Smooth muscle cell (in vitro differentiated cells): ENCODE measurements at regions not wholly inside any gene's neighbourhood (a gene's known extent, or its start where the extent isn't known, plus 50 kb on each side); places are given as distances from the start of the nearest gene placed in this dataset.
"Not testable (repeated sequence)": the region's sequence is repeated elsewhere in the genome, so short reads cannot be mapped to it uniquely, and the experiment has no call there.

Experiments used
- DNase-seq: peaks from one replicate; lab custom pipeline; 2025; ENCODE audit not compliant: unreplicated experiment; lab: John Stamatoyannopoulos, UW
- H2AFZ ChIP-seq: fragments of 200-600 bp; sonication (generic); 2 replicates; pipeline ENCODE4 v1.6.0; 2016; ENCODE audit warnings: antibody characterized with exemption, low read depth, mild to moderate bottlenecking
- H3F3A ChIP-seq: fragments of 200-600 bp; sonication (generic); 2 replicates; pipeline ENCODE4 v1.6.0; 2017; ENCODE audit warnings: antibody characterized with exemption, low read depth
- H3K27ac ChIP-seq: fragments of 200-600 bp; sonication (generic); 2 replicates; pipeline ENCODE4 v1.5.1; 2016; ENCODE audit warnings: low read depth, mild to moderate bottlenecking
- H3K27me3 ChIP-seq: fragments of 200-600 bp; sonication (generic); 2 replicates; pipeline ENCODE4 v1.6.1; 2016; ENCODE audit warnings: low read depth, mild to moderate bottlenecking
- H3K36me3 ChIP-seq: fragments of 200-600 bp; sonication (generic); 2 replicates; pipeline ENCODE4 v1.5.1; 2016; ENCODE audit warnings: low read depth
- H3K4me1 ChIP-seq: fragments of 200-600 bp; sonication (generic); 2 replicates; pipeline ENCODE4 v1.5.1; 2016; ENCODE audit warnings: low read depth
- H3K4me2 ChIP-seq: fragments of 200-600 bp; sonication (generic); 2 replicates; pipeline ENCODE4 v1.6.0; 2016; ENCODE audit warnings: mild to moderate bottlenecking
- H3K4me3 ChIP-seq: fragments of 200-600 bp; sonication (generic); 2 replicates; pipeline ENCODE4 v1.5.1; 2016; ENCODE audit warnings: mild to moderate bottlenecking
- H3K79me2 ChIP-seq: fragments of 200-600 bp; sonication (generic); 2 replicates; pipeline ENCODE4 v1.6.0; 2016; ENCODE audit warnings: low read depth, mild to moderate bottlenecking
- H3K9ac ChIP-seq: fragments of 200-600 bp; sonication (generic); 2 replicates; pipeline ENCODE4 v1.6.0; 2016; ENCODE audit warnings: low read depth
- H3K9me3 ChIP-seq: fragments of 200-600 bp; sonication (generic); replicated peaks from 2 replicates; pipeline ENCODE4 v1.5.1; 2016; ENCODE audit warnings: low read depth
- H4K20me1 ChIP-seq: fragments of 200-600 bp; sonication (generic); 2 replicates; pipeline ENCODE4 v1.6.0; 2016; ENCODE audit warnings: low read depth
- WGBS: methylation state at CpG from one replicate; pipeline ENCODE4 v1.1.7; 2016; ENCODE audit warnings: low lambda C conversion rate; 5-methylcytosine and 5-hydroxymethylcytosine counted together
- TF ChIP-seq, protein P1 (sequence below): fragments of 200-600 bp; sonication (generic); IDR thresholded peaks from 2 replicates; pipeline ENCODE4 v1.5.1; 2017; ENCODE audit warnings: borderline replicate concordance, mild to moderate bottlenecking, antibody characterized with exemption; ENCODE audit not compliant: insufficient read depth, poor library complexity, severe bottlenecking

DNA sequence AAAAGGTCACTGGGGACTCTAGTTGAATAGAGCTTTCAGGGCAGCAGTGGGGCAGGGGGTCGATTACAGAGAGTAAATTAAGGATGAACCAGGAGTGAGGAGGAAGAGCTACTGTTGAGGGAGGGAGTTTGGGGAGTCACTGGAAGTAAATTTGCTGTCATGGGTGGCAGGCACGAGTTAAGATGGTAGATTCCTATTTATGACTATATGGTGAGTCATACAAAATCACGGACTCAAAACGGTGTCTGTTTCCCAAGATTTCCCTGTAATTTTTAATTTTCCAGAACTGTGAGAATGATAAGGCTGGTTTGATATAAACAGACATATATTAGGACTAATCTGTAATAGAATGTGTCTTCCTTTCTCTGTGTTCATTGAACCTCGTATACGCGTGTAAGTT, 287.6 kb upstream of the GOT2 start:
- H3K36me3 ChIP-seq: no peaks in the 10 kb centered on the region
- H3K4me3 ChIP-seq: no peak overlapping the region
- 71% methylated on average over 7 of the region's 7 CpGs for WGBS
- H3K4me1 ChIP-seq: no peaks in the 10 kb centered on the region
- no peaks in the 10 kb centered on the region for H3K27me3 ChIP-seq
- DNase-seq: no peak
- no peak overlapping the region for H2AFZ ChIP-seq
- TF ChIP-seq, protein P1, sequence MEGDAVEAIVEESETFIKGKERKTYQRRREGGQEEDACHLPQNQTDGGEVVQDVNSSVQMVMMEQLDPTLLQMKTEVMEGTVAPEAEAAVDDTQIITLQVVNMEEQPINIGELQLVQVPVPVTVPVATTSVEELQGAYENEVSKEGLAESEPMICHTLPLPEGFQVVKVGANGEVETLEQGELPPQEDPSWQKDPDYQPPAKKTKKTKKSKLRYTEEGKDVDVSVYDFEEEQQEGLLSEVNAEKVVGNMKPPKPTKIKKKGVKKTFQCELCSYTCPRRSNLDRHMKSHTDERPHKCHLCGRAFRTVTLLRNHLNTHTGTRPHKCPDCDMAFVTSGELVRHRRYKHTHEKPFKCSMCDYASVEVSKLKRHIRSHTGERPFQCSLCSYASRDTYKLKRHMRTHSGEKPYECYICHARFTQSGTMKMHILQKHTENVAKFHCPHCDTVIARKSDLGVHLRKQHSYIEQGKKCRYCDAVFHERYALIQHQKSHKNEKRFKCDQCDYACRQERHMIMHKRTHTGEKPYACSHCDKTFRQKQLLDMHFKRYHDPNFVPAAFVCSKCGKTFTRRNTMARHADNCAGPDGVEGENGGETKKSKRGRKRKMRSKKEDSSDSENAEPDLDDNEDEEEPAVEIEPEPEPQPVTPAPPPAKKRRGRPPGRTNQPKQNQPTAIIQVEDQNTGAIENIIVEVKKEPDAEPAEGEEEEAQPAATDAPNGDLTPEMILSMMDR: no peak
- no peaks in the 10 kb centered on the region for H3F3A ChIP-seq
- no peak overlapping the region for H3K9ac ChIP-seq
- no peaks in the 10 kb centered on the region for H3K79me2 ChIP-seq
- H3K27ac ChIP-seq: no peak overlapping the region
- no peaks in the 10 kb centered on the region for H4K20me1 ChIP-seq
- H3K9me3 ChIP-seq: no peaks in the 10 kb centered on the region
- no peak overlapping the region for H3K4me2 ChIP-seq

DNA sequence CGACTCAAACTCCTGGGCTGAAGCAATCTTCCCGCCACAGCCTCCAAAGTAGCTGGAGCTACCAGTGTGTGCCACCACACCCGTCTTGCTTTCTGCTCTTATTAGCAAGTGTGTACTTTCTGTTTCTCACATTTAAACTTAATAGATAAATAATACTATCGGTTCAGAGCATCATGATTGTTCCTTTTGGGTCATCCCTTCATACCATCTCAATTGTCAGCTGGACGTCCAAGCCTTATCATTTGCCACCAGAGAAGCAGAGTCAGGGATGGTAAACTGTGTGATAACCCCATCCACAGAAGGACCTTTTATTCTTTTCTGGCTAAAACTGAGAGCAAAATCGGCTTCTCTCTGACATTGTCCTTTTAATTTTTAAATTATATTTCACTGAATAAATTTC, 279.8 kb upstream of the GOT2 start:
- DNase-seq: no peak
- Histone ChIP-seq H3K4me3 (no peak overlapping the region), H4K20me1 (no peaks in the 10 kb centered on the region), H3K27ac (no peak overlapping the region), H3K9ac (no peak overlapping the region), H3F3A (no peaks in the 10 kb centered on the region), H2AFZ (no peak overlapping the region), H3K36me3 (no peaks in the 10 kb centered on the region), H3K79me2 (no peaks in the 10 kb centered on the region), H3K9me3 (no peaks in the 10 kb centered on the region), H3K4me2 (no peak overlapping the region), H3K4me1 (no peaks in the 10 kb centered on the region), H3K27me3 (no peaks in the 10 kb centered on the region)
- WGBS: 83% methylated on average over 6 of the region's 6 CpGs
- TF ChIP-seq, protein P1: no peak

DNA sequence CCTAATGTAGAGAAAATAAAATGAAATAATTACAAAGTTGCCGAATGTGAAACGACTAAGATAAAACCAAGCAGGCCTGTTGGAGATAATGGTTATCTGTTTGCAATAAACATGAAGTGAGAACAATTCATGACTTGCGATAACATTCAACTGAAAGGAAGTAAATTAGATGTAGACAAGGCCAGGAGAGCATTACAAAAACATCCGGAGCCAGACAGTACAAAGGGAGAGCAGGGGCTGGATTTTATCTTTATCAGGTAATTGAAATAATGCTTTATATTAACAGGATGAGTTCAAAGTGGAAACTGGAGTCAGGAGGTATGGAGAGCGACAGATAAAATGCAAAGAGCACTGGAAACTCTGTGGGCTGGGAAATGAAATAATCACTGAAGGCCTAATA, 265.6 kb upstream of the GOT2 start:
- TF ChIP-seq, protein P1: no peak
- 59% methylated on average over 5 of the region's 5 CpGs for WGBS
- Histone ChIP-seq H3K79me2 (no peaks in the 10 kb centered on the region), H3F3A (no peaks in the 10 kb centered on the region), H2AFZ (no peak overlapping the region), H3K4me3 (no peak overlapping the region), H4K20me1 (no peaks in the 10 kb centered on the region), H3K9ac (no peak overlapping the region), H3K9me3 (no peaks in the 10 kb centered on the region), H3K4me2 (no peak overlapping the region), H3K4me1 (no peaks in the 10 kb centered on the region), H3K27ac (no peak overlapping the region), H3K36me3 (no peaks in the 10 kb centered on the region), H3K27me3 (no peaks in the 10 kb centered on the region)
- DNase-seq: no peak

DNA sequence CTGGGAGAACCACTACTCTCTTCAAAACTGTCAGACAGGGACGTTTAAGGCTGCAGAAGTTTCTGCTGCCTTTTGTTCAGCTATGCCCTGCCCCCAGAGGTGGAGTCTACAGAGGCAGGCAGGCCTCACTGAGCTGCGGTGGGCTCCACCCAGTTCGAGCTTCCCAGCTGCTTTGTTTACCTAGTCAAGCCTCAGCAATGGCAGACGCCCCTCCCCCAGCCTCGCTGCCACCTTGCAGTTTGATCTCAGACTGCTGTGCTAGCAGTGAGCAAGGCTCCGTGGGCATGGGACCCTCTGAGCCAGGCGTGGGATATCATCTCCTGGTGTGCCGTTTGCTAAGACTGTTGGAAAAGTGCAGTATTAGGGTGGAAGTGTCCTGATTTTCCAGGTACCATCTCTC, 258.6 kb upstream of the GOT2 start:
- H2AFZ ChIP-seq, H3K4me1 ChIP-seq, H3K27ac ChIP-seq, H3K4me2 ChIP-seq, H3F3A ChIP-seq, H3K9ac ChIP-seq, H3K36me3 ChIP-seq, DNase-seq, H3K4me3 ChIP-seq, H3K9me3 ChIP-seq, H3K27me3 ChIP-seq, H3K79me2 ChIP-seq, H4K20me1 ChIP-seq: not testable (repeated sequence)
- WGBS: 74% methylated on average over 8 of the region's 8 CpGs

DNA sequence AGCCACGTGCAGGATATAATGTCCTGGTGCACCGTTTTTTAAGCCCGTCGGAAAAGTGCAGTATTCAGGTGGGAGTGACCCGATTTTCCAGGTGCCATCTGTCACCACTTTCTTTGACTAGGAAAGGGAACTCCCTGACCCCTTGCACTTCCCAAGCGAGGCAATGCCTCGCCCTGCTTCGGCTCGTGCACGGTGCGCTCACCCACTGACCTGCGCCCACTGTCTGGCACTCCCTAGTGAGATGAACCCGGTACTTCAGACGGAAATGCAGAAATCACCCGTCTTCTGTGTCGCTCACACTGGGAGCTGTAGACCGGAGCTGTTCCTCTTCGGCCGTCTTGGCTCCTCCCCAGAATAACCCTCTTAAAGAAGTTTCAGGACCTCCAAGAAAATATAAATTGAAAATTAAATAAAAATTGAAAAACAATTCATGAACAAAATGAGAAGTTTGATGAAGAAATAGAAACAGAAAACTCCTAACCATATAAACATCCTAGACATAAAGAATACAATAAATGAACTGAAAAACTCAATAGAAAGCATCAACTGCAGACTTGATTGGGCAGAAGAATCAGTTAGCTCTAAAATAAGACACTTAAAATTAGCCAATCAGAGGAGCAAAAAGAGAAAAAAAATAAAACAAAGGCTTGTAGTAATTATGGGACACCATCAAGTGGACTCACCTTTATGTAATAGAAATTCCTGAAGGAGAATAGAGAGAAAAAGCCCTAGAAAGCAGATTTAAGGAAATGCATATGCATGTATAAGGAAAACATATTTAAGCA, 249.3 kb upstream of the GOT2 start:
- H3K4me3 ChIP-seq, H3F3A ChIP-seq, H4K20me1 ChIP-seq, DNase-seq, H3K9ac ChIP-seq, H3K36me3 ChIP-seq, H2AFZ ChIP-seq, H3K27me3 ChIP-seq, H3K79me2 ChIP-seq, H3K4me1 ChIP-seq, H3K9me3 ChIP-seq, H3K4me2 ChIP-seq, H3K27ac ChIP-seq: not testable (repeated sequence)
- 70% methylated on average over 19 of the region's 19 CpGs for WGBS
